Tibial nerve (tissue), 3 donors: ENCODE measurements at regions not wholly inside any gene's neighbourhood (a gene's known extent, or its start where the extent isn't known, plus 50 kb on each side); places are given as distances from the start of the nearest gene placed in this dataset.

Experiments used
- POLR2A ChIP-seq, 2 donors: fragments of 450-650 bp; IDR thresholded peaks; one replicate each; pipeline ENCODE4 v1.6.1; 2017; ENCODE audit warnings: antibody characterized with exemption in 2 of 2, mild to moderate bottlenecking in 2 of 2, moderate library complexity in 2 of 2
- TF ChIP-seq, protein P1 (sequence below), 5 experiments: fragments of 200-600 bp in 3 of 5; fragments of 450-650 bp in 2 of 5; sonication (generic) in 3 of 5; IDR thresholded peaks; one replicate each; pipeline ENCODE4 v1.5.1; 2016 to 2019; ENCODE audit warnings: antibody characterized with exemption in 5 of 5, mild to moderate bottlenecking in 3 of 5, moderate library complexity in 2 of 5

GRCh38 chr9:107932046-107932445 lies 442.5 kb upstream of the KLF4 start:
- no peak for TF ChIP-seq POLR2A (IDR thresholded peaks at IDR 0.05)
- TF ChIP-seq, protein P1, sequence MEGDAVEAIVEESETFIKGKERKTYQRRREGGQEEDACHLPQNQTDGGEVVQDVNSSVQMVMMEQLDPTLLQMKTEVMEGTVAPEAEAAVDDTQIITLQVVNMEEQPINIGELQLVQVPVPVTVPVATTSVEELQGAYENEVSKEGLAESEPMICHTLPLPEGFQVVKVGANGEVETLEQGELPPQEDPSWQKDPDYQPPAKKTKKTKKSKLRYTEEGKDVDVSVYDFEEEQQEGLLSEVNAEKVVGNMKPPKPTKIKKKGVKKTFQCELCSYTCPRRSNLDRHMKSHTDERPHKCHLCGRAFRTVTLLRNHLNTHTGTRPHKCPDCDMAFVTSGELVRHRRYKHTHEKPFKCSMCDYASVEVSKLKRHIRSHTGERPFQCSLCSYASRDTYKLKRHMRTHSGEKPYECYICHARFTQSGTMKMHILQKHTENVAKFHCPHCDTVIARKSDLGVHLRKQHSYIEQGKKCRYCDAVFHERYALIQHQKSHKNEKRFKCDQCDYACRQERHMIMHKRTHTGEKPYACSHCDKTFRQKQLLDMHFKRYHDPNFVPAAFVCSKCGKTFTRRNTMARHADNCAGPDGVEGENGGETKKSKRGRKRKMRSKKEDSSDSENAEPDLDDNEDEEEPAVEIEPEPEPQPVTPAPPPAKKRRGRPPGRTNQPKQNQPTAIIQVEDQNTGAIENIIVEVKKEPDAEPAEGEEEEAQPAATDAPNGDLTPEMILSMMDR (IDR thresholded peaks at IDR 0.05): no peak
